ENCODE measurements at regions not wholly inside any gene's neighbourhood (a gene's known extent, or its start where the extent isn't known, plus 50 kb on each side); places are given as distances from the start of the nearest gene placed in this dataset.

DNA sequence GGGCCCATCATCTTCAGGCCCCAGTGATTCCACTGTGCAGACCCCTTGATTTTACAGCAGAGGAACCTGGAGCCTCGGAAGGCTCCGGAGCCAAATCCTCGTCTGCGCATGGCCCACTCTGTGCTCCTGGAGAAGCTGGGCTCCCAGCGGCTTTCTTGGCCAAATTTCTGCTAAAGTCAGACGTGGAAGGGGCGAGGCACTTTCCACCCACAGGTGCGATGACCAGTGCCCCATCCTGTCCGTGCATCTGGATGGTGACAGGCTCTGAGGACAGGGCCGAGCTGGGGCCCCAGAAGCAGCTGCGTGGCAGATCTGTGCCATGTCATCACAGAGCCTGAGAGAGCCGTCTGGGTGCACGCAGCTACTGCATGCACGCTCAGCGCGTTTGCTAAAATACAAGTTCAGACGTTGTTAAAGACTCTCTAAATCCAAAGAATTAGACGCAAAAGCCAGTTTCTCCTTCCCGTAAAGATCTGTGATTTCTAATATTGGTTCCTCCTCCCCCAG is 57.2 kb downstream of the JAKMIP3 start:
- H3K27ac Mint-ChIP-seq: no peak overlapping the region
- no peak overlapping the region for H3K4me3 ChIP-seq
- no peaks in the 10 kb centered on the region for H3K9me3 Mint-ChIP-seq
- TF ChIP-seq ZNF114 (CRISPR knock-in tag; IDR thresholded peaks at IDR 0.05) (no peak), NANOG (IDR thresholded peaks at IDR 0.05; ENCODE audit: borderline replicate concordance) (no peak), EZH2 (IDR thresholded peaks at IDR 0.05; ENCODE audit: low read depth, unreplicated experiment) (no peak), EZH2phosphoT487 (IDR thresholded peaks at IDR 0.05; ENCODE audit: unreplicated experiment) (no peak), CREB1 (CRISPR knock-in tag; IDR thresholded peaks at IDR 0.05; ENCODE audit: low read depth) (no peak), POLR2AphosphoS5 (IDR thresholded peaks at IDR 0.05; ENCODE audit: low read depth) (no peak), ETS1 (IDR thresholded peaks at IDR 0.05) (no peak)
- TF ChIP-seq, protein P1, sequence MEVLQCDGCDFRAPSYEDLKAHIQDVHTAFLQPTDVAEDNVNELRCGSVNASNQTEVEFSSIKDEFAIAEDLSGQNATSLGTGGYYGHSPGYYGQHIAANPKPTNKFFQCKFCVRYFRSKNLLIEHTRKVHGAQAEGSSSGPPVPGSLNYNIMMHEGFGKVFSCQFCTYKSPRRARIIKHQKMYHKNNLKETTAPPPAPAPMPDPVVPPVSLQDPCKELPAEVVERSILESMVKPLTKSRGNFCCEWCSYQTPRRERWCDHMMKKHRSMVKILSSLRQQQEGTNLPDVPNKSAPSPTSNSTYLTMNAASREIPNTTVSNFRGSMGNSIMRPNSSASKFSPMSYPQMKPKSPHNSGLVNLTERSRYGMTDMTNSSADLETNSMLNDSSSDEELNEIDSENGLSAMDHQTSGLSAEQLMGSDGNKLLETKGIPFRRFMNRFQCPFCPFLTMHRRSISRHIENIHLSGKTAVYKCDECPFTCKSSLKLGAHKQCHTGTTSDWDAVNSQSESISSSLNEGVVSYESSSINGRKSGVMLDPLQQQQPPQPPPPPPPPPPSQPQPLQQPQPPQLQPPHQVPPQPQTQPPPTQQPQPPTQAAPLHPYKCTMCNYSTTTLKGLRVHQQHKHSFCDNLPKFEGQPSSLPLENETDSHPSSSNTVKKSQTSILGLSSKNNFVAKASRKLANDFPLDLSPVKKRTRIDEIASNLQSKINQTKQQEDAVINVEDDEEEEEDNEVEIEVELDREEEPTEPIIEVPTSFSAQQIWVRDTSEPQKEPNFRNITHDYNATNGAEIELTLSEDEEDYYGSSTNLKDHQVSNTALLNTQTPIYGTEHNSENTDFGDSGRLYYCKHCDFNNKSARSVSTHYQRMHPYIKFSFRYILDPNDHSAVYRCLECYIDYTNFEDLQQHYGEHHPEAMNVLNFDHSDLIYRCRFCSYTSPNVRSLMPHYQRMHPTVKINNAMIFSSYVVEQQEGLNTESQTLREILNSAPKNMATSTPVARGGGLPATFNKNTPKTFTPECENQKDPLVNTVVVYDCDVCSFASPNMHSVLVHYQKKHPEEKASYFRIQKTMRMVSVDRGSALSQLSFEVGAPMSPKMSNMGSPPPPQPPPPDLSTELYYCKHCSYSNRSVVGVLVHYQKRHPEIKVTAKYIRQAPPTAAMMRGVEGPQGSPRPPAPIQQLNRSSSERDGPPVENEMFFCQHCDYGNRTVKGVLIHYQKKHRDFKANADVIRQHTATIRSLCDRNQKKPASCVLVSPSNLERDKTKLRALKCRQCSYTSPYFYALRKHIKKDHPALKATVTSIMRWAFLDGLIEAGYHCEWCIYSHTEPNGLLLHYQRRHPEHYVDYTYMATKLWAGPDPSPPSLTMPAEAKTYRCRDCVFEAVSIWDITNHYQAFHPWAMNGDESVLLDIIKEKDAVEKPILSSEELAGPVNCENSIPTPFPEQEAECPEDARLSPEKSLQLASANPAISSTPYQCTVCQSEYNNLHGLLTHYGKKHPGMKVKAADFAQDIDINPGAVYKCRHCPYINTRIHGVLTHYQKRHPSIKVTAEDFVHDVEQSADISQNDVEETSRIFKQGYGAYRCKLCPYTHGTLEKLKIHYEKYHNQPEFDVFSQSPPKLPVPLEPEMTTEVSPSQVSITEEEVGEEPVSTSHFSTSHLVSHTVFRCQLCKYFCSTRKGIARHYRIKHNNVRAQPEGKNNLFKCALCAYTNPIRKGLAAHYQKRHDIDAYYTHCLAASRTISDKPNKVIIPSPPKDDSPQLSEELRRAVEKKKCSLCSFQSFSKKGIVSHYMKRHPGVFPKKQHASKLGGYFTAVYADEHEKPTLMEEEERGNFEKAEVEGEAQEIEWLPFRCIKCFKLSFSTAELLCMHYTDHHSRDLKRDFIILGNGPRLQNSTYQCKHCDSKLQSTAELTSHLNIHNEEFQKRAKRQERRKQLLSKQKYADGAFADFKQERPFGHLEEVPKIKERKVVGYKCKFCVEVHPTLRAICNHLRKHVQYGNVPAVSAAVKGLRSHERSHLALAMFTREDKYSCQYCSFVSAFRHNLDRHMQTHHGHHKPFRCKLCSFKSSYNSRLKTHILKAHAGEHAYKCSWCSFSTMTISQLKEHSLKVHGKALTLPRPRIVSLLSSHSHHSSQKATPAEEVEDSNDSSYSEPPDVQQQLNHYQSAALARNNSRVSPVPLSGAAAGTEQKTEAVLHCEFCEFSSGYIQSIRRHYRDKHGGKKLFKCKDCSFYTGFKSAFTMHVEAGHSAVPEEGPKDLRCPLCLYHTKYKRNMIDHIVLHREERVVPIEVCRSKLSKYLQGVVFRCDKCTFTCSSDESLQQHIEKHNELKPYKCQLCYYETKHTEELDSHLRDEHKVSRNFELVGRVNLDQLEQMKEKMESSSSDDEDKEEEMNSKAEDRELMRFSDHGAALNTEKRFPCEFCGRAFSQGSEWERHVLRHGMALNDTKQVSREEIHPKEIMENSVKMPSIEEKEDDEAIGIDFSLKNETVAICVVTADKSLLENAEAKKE (CRISPR knock-in tag; IDR thresholded peaks at IDR 0.05): no peak
- ATAC-seq (no peak), DNase-seq (ENCODE audit: low spot score) (no peak)
- no peaks in the 10 kb centered on the region for H4K20me1 ChIP-seq (replicated peaks; ENCODE audit: insufficient read depth)
- H3K36me3 Mint-ChIP-seq (ENCODE audit: low read depth): no peaks in the 10 kb centered on the region
- H3K27me3 Mint-ChIP-seq (ENCODE audit: insufficient read depth, low read depth, poor library complexity): peaks cover 2% of the 10 kb centered on the region
- H3K9me2 ChIP-seq (ENCODE audit: insufficient read depth): no peaks in the 10 kb centered on the region
- no peak overlapping the region for H3K4me2 ChIP-seq
- H3F3A ChIP-seq (replicated peaks; ENCODE audit: low read depth): no peaks in the 10 kb centered on the region
- H3K36me3 ChIP-seq (ENCODE audit: insufficient read depth): no peaks in the 10 kb centered on the region
- H3K27me3 ChIP-seq (ENCODE audit: insufficient read depth): no peaks in the 10 kb centered on the region
- no peaks in the 10 kb centered on the region for H3K79me2 ChIP-seq (replicated peaks; ENCODE audit: insufficient read depth)
- H3K4me3 Mint-ChIP-seq: no peak overlapping the region
- no peak overlapping the region for H2AFZ ChIP-seq
- no peak overlapping the region for H3K27ac ChIP-seq (ENCODE audit: low read depth)
- H3K4me1 ChIP-seq (ENCODE audit: insufficient read depth): no peaks in the 10 kb centered on the region
- peaks cover 14% of the 10 kb centered on the region for H3K4me1 Mint-ChIP-seq
